GM21447 (cell line): ENCODE measurements at regions not wholly inside any gene's neighbourhood (a gene's known extent, or its start where the extent isn't known, plus 50 kb on each side); places are given as distances from the start of the nearest gene placed in this dataset.
A peak's percentile ranks its signal among the peaks of the same experiment; 100 is the strongest.
"Not testable (repeated sequence)": the region's sequence is repeated elsewhere in the genome, so short reads cannot be mapped to it uniquely, and the experiment has no call there.

Experiments
- ATAC-seq: cut with Tn5 transposase; IDR thresholded peaks from one replicate; pipeline ENCODE4 v1.9.1; 2021; ENCODE audit not compliant: unreplicated experiment

DNA sequence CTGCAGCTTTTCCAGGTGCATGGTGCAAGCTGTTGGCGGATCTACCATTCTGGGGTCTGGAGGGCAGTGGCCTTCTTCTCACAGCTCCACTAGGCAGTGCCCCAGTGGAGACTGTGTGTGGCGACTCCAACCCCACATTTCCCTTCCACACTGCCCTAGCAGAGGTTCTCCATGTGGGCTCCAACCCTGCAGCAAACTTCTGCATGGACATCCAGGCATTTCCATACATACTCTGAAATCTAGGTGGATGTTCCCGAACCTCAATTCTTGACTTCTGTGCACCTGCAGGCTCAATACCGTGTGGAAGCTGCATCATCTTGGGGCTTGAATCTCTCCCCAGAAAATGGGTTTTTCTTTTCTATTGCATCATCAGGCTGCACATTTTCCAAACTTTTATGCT, 160.2 kb upstream of the DYRK2 start:
- not testable (repeated sequence) for ATAC-seq

DNA sequence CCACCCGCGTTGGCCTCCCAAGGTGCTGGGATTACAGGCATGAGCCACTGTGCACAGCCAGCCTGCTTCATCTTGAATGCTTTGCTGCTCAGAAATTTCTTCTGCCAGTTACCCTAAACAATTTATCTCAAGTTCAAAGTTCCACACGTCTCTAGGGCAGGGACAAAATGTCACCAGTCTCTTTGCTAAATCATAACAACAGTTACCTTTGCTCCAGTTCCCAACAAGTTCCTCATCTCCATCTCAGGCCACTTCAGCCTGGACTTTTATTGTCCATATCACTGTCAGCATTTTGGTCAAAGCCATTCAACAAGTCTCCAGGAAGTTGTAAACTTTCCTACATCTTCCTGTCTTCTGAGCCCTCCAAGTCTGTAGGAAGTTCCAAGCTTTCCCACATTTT, 159.5 kb upstream of the DYRK2 start:
- no peak for ATAC-seq

DNA sequence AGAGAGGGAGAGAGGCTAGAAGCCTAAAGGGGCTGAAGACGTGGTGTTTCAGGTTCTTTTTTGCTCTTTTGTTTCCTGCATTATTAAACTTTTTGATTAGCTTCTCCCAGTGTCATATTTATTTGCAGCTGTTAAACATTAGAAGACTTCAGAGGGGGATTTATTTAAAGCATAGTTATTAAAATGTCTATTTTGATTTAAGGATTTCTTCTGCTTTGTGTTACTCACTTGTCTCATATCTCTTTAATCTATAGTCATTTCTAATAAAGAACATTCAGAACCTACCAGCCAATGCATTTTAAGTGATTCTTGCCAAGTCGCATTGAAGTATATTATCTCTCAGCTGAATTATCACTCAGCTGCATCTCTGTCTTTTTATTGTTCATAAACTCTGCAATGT, 152.0 kb upstream of the DYRK2 start:
- no peak for ATAC-seq

DNA sequence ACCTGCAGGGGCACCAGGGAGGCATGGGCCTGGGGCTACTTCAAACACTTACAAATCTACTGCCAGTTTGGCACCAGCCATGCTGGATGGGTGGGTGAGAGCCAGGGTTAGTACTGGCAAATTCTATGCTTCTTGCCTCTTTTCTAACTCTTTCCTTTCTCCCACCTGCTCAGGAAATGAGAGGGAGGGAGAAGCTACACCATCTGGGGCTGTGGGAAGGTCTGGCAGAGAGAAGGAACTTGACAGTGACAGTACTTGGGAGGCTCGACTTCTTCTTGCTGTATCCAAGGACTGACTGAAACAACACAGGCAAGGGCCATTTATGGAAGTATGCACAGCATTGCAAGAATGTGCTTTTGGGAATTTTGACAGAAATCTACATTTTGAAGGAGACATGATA, 149.6 kb upstream of the DYRK2 start:
- no peak for ATAC-seq

DNA sequence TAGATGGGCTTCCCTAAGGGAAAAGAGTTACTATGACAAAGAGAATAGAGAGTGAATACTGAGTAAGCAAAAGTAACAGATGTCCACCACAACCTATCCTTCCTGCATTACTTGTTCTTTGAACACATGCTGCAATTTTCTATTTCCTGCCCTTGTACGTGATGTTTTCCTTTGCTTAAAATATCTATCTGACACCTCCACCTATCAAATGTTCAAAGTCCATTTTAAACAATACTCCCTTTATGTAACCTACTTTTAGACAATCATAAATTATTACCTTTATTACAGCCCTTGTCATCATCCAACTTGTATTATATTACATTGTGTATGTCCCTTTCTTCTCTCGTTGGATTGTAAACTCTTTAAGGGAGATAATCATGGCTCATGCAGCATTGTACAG, 147.2 kb upstream of the DYRK2 start:
- ATAC-seq: no peak

DNA sequence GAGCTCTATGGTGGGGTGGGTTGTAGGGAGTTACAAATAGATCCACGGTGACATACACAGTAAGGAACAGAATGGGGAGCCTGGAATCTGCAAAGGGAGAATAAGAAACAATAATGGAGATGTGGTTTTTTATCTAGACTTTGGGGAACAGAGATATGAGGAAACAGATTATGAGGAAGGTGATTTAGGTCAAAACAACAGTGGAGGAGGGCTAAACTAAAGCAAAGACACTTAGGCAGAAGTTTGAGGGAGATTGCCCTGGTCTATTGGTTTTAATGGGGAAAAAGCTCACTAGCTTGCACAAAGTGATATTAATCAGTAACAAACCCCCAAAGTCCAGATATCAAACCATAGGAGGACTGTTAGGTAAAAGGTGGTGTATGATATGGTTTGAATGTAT, 144.5 kb upstream of the DYRK2 start:
- ATAC-seq: no peak

DNA sequence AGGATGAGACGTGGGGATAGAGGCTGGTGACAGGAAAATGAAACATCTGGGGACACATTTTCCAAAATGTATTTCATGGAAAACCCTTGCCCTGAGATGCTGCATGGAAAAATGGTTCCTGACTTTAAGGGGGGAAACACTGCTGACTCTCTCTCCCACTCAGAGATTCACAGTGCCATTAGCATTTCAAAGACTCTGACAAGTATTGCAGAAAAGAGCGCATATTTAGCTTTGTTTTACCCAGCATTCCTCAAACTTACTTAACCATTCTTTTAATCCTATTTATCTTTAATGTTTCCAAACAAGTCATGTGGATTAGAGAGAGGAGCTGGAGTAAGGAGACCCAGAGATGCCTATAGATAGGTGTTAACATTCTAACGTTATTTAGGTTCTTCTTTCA, 141.8 kb upstream of the DYRK2 start:
- no peak for ATAC-seq

DNA sequence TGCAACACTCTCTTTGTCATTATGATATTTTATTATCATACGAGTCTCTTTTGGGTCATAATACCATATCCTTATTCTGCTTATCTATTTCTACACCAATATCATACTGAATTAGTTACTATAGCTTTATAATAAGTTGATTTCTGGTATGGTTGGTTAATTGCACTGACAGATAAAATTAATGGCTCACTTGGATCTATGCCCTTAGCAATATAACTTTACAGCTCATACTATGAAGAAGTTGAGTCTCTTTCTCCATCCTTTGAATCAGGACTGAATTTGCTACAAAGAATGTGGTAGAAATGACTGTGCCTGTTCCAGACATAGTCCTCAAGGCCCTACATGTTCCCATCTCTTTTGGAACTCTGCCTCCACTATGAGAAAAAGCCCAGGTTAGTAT, 139.7 kb upstream of the DYRK2 start:
- no peak for ATAC-seq

DNA sequence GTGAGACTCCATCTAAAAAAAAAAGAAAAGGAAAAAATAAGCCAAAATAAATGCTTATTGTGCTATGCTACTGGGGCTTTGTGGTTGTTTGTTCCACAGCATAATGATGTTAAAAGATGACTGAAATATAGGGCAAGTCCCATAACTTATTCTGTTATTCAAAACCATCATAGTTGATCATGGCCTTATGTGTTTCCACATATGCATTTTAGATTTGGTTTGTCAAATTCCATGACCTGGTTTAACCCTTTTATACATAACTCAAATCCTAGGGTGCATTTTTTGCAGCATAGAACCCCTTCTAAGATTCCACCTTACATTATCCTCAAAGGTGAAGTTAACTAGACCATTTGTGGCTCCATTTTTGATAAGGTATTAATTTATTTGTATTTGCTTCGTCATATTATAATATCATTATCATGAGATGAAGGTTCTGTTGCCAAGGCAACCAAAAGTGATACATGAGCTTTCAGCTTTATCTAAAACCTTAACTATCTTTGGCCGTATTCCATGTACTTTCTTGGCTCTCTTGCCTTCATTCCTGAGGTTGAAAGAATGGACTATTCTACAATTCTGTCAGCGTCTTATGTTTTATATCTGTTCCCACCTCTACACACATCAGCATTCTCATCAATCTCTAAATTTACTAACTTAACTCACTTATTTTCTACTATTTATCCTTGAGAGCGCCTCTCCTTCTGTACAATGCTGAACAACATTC, 138.7 kb upstream of the DYRK2 start:
- ATAC-seq: no peak

DNA sequence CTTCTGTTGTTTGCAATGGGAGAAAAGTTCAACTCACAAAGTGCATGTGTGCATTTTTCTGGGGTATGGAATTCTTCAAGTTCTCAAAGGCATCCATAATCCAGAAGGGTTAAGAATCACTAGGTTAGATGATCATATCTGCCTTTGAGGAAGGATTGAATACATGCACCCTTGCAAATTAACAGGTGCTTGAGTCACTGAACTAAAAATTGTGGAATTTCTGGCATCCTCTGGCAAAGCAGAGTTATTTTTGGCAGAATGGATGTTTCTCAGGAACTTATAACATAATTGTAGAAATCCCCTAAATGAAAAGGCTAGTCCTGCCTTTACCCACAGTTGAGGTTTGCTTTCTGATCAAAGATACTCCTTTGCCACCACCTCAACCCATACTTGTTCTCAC, 136.5 kb upstream of the DYRK2 start:
- no peak for ATAC-seq

DNA sequence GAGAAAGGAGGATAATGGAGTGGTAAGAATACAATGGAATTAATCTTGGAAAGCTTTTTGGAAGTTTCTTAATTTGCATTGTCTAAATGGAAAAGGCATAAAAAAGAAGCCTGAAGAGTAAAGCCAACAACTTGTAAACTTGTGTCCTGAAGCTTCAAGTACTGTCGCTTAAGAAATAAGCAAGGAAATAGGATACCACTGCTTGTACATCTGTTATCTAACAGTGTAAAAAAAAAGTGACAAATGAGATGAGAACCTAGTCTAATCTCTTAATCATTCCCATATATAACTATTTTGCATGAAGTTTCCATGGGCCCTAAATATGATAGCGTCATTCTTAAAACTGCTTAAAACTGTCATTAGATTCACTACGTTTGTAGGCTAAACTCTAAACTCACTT, 134.0 kb upstream of the DYRK2 start:
- no peak for ATAC-seq

DNA sequence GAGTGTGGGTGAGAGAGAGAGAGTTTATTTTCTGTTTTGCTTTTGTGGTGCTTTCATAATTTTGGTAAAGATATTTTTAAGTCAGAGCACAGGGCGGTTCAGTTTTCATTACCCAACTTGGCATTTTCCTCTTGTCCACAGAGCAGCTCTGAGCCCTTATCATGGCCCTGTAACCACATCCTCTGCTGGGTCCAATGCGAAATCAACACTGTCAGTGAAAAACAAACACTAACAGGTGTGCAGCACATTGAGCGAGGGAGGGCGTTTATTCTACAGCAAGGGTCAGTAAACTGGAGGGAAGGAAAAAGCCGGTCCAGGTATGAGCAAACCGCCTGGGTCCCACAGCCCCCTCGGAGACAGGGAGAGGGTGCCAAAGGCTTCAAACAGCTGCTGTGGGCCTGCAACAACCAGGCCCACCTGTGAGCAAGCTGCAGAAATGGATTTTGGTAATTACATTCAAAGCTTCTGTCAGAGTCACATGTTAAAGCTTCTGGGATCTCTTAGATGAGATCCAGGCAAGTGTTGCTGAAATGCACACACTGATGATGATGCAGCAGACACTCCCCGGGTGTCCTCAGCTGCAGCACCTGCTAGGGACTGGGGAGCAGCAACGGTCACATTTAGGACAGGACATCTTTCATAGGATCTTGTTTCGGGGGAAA, 132.7 kb upstream of the DYRK2 start:
- peak; percentile 94 for ATAC-seq

DNA sequence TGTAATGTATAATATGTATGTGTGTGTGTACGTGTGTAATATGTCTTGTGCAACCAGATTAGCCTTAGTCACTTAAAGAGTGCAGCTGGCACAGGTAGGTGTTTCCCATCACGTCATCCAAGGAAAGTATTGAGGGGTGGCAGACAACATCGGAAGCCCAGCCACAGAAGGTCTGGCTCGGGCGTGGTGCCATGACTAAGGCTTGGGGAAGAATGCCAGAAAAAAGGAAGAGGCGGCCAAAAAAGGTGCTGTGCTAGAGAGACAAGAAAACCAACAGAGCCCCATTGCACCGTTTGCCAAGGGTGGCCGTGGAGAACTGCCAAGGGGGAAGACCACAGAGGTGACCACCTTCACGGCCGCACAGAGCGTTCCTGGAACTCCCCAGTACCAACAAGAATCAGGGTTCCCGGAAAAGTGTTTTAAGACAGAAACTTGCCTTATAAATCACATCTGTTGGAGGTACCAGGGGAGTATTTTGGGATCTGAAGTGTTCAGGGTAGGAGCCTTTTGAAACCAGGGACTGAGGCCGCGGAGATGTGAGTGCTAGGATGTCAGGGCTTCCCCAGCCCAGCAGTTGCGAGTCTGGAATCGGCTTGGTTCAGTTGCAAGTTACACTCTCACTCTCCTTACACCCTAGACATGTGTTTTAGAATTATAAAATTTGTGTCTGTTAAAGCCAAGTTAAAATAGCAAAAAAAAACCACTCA, 131.2 kb upstream of the DYRK2 start:
- ATAC-seq: no peak

DNA sequence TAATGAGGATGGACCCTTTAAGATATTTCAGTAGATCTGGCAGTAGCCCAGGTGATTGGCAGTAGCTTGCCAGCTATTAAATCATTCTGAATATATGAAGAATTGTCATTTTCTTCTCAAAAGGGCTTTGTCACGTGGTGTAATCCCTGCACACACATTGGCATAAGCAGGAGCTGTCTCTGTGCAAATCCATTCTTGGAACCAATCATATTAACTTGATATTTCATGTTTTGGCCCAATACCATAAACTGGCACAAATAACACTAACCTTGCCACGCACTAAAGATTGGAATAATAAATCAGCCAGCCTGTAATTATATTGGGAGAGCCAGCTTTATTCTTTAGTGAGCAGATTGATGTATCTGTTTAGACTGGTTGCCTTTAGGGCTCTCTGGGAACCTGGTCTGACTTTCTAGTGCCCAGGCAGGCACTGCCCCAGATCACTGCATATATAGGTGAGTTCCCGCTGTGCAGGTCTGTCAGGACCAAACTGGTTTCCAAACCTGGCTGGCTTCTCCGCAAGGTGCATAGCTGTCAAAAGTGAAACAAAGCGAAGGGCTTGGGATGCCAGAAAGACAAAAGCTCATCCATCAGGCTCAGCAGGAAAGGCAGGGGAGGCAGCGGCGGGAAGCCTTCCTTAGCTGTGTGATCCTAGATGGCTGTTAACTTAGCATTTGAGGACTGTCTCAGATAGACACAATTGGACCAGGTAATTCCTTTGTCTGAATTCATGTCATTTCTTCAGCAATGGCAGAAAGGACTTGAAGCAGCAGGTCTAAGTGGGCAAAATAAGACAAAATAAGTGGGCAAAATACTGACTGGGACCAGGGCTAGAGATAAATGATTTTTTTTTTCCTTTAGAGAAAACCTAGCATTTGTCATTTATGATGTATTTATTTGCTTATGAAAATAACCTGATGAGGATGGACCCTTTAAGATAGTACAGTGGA, 128.8 kb upstream of the DYRK2 start:
- ATAC-seq: no peak

DNA sequence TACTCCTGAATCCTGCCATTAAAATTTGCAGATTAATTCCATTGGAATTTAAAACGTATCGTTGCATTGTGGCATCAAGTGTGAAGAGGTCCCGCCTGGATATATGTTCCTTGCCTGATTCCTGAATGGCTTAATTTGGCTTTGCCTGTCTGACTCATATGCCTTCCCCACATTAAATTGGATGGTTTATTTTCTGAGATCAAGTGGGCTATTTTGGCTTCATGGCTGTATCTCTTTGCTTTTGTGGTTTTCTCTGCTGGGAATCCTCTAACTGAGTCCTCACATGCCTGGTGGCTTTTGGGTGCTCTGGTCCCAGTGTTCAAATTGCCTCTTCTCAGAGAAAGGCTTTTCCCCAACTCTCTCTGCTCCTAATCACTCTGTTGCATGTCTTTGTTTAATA, 127.9 kb upstream of the DYRK2 start:
- ATAC-seq: no peak

DNA sequence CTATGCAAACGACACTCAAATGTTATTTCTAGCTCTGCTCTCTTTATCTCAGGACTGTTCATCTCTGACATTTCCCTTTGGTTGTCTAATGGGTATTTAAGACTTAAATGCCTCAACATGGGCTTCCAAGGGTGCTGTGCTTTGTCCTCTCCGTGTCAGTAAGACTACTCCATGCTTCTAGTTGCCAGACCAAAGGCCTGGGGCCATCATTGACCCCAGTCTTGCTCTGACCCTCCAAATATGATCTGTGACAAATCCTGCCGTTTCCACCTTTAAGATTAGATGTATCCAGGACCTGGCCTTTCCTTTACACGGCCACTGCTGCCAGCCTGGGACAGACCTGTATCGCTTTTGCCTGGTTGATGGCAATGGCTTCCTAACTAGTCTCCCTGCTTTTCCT, 126.3 kb upstream of the DYRK2 start:
- ATAC-seq: no peak

DNA sequence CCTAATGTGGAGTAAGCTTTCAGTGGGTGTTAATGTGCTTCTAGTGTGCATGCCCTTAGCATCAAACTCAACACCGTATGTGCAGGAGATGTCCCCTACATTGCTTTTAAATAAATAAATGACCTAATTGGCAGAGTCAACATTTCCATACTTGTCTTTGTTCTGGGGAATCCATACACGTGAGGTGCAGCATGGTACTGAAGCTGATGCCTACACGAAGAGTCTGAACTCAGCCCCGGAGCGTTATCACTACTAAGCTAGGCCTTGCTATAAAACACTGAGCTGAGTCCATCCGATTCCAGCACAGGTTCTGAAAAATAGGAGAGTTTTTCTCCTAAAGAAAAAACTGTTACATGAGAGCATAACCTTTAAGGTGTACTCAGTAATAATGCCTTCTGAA, 125.0 kb upstream of the DYRK2 start:
- ATAC-seq: no peak

DNA sequence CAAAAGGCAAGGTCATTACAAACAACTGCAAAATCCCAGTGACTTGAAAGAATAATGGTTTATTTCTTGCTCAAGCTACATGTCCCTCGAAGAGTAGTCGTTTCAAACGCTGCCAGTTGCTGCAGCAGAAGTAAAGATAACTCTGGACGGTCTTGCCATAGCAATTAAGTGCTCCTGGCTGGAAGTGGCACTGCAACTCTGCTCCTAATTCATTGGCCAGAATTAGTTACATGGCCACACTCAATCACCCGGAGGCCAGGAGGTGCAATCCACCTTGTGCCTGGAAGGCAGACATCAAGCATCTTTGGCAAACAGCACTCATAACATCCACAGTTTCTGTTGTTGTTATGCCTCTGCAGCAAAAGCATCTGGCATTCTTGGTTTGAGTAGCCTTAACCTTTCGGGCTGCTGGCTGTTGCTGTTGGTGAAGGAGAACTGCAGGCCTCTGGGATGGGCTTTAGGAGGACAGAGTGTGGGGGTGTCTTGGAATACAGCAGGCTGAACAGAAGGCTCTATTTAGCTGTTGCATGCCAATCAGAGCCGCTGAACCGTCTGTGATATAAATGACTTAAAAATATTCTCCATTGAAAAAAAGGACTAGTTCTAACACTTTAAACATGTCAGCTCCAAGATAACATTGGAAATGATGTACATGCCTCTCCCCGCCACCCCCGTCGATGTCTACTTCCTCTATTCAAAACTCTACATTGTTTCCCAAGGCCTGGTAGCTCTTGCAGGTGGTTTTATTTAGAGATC, 123.5 kb upstream of the DYRK2 start:
- no peak for ATAC-seq

DNA sequence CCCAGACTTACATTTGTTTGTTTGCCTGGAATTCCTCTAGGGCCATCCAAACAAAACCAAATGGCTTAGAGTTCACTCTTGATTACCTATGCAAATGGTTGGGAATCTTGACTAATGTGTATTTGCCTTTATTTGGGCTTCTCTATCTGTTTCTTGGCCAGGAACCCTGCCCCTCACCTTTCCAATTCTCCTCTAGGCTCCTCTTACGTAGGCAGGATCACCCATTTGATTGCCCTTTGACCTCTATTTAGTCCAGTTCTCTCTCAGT, 123.0 kb upstream of the DYRK2 start:
- ATAC-seq: no peak

DNA sequence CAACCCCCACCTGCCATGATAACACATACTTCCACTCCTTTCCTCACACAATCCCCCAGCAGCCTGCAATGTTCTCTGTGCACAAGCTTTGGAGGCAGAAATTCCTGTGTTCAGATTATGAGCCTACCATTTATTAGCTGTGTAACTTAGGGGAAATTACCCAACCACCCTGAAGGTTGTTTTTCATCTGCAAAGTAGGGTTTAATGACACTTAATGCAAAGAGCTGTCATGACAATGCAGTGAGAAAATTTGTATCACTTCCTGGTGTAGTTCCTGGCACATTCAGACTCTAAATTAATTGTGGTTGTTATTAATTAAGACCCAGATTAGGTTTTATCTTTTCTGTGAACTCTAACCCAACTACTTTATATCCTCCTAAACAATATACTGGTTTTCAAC, 122.4 kb upstream of the DYRK2 start:
- no peak for ATAC-seq

DNA sequence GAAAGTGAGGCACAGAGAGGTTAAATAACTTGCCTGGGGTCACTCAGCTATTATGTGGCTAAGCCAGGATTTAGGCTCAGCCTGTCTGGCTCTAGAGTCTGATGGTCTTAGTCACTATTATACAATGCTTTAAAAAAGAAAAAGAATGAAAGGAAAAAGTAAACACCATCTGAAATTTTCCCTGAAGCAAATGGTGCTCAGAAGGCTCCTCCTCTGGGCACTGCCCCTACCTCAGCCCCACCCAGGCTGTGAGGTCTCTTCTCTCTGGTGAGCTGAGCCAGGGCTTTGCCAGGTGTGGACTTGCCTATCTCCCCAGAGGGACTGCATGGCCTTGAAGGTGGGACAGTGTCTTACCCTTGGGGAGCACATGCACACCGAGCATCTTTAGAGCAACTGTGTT, 117.5 kb upstream of the DYRK2 start:
- no peak for ATAC-seq
